Endothelial cell of umbilical vein (primary cell): ENCODE measurements at regions not wholly inside any gene's neighbourhood (a gene's known extent, or its start where the extent isn't known, plus 50 kb on each side); places are given as distances from the start of the nearest gene placed in this dataset.

Experiments used
- BruUV-seq: library from RNA; stranded (reverse); fragments of 400-500 nt; replicated peaks from 2 replicates; lab custom pipeline; 2021; lab: Mats Ljungman, UMichigan
- CTCF ChIA-PET: fragments of 300-600, 350-600 bp; sonication (Branson Sonifier 250); formaldehyde crosslinking; loops from one replicate; lab custom pipeline; 2021; ENCODE audit warnings: antibody characterized with exemption, inconsistent platforms; lab: Charles Lee
- POLR2A ChIA-PET: fragments of 300-600, 350-600 bp; sonication (Branson Sonifier 250); formaldehyde crosslinking; loops from one replicate; lab custom pipeline; 2021; ENCODE audit warnings: antibody characterized with exemption, inconsistent platforms; lab: Charles Lee
- DNase-seq: peaks from one replicate; pipeline ENCODE4 v3.0.0-alpha.2; 2011; ENCODE audit warnings: low read depth, low spot score
- FAIRE-seq: peaks from 2 replicates; lab custom pipeline; 2011; peaks lifted over from hg19 to GRCh38; lab: Jason Lieb, UNC
- H2AFZ ChIP-seq: 2 replicates; pipeline ENCODE4 v1.6.0; 2012; ENCODE audit warnings: low read depth, low read length, control low read depth, inconsistent platforms
- H3K27ac ChIP-seq: 2 replicates; pipeline ENCODE4 v1.5.1; 2011; ENCODE audit warnings: low read depth, mild to moderate bottlenecking, control low read depth, low read length, moderate library complexity; ENCODE audit not compliant: insufficient read depth
- H3K27me3 ChIP-seq, 2 experiments: 2 replicates each; pipeline versions ENCODE4 v1.6.0 to v1.6.1; 2011; ENCODE audit warnings: low read length in 2 of 2, mixed read lengths in 1 of 2; ENCODE audit not compliant: control insufficient read depth in 2 of 2, insufficient read depth in 2 of 2
- H3K36me3 ChIP-seq, 2 experiments: 2 replicates in 1 of 2; 3 replicates in 1 of 2; pipeline ENCODE4 v1.5.1; 2011; ENCODE audit warnings: low read length in 2 of 2, mild to moderate bottlenecking in 1 of 2, moderate library complexity in 1 of 2; ENCODE audit not compliant: control insufficient read depth in 2 of 2, insufficient read depth in 2 of 2; ENCODE audit errors: extremely low read depth in 1 of 2
- H3K4me1 ChIP-seq: 3 replicates; pipeline ENCODE4 v1.5.1; 2011; ENCODE audit warnings: mild to moderate bottlenecking, low read length; ENCODE audit not compliant: control insufficient read depth, insufficient read depth; ENCODE audit errors: extremely low read depth
- H3K4me2 ChIP-seq: 2 replicates; pipeline ENCODE4 v1.6.1; 2011; ENCODE audit warnings: low read length, control low read depth, mixed read lengths; ENCODE audit not compliant: insufficient read depth
- H3K4me3 ChIP-seq, 3 experiments: fragments of 200-600 bp in 1 of 3; sonication (generic), shearing (Covaris generic) in 1 of 3; replicated peaks in 1 of 3; 2 replicates each; pipeline ENCODE4 v1.5.1; 2011 to 2016; ENCODE audit warnings: control low read depth in 3 of 3, low read length in 3 of 3, mild to moderate bottlenecking in 2 of 3, inconsistent platforms in 1 of 3, low read depth in 1 of 3, moderate library complexity in 1 of 3; ENCODE audit not compliant: insufficient read depth in 1 of 3
- H3K79me2 ChIP-seq: 2 replicates; pipeline ENCODE4 v1.6.0; 2012; ENCODE audit warnings: low read length, inconsistent platforms; ENCODE audit not compliant: control insufficient read depth, insufficient read depth
- H3K9ac ChIP-seq: replicated peaks from 2 replicates; pipeline ENCODE3; 2011; ENCODE audit warnings: low read length, control low read depth; ENCODE audit not compliant: insufficient read depth; ENCODE audit errors: extremely low read depth
- H3K9me1 ChIP-seq: replicated peaks from 3 replicates; pipeline ENCODE4 v1.6.0; 2011; ENCODE audit warnings: mild to moderate bottlenecking, low read length; ENCODE audit not compliant: control insufficient read depth, insufficient read depth; ENCODE audit errors: extremely low read depth
- H3K9me3 ChIP-seq: replicated peaks from 2 replicates; pipeline ENCODE4 v1.5.1; 2012; ENCODE audit warnings: low read length, inconsistent platforms; ENCODE audit not compliant: control insufficient read depth, insufficient read depth
- H4K20me1 ChIP-seq: replicated peaks from 2 replicates; pipeline ENCODE3; 2011; ENCODE audit warnings: mild to moderate bottlenecking, low read length; ENCODE audit not compliant: control insufficient read depth, insufficient read depth; ENCODE audit errors: extremely low read depth
- CTCF ChIP-seq, 2 donors: IDR thresholded peaks; 1 replicate in 1 of 2; 2 replicates in 1 of 2; pipeline ENCODE4 v1.5.1; 2011; ENCODE audit warnings: low read length in 2 of 2, mild to moderate bottlenecking in 2 of 2, moderate library complexity in 2 of 2, control low read depth in 1 of 2, inconsistent platforms in 1 of 2, low read depth in 1 of 2; ENCODE audit not compliant: insufficient read depth in 1 of 2; ENCODE audit errors: extremely low read depth in 1 of 2
- EZH2 ChIP-seq: IDR thresholded peaks from 2 replicates; pipeline ENCODE4 v1.6.1; 2012; ENCODE audit warnings: borderline replicate concordance, low read depth, mild to moderate bottlenecking, moderate library complexity, low read length, inconsistent platforms; ENCODE audit not compliant: severe bottlenecking
- FOS ChIP-seq: IDR thresholded peaks from 2 replicates; pipeline ENCODE4 v1.6.1; 2011; ENCODE audit warnings: mild to moderate bottlenecking, low read length, moderate library complexity, borderline replicate concordance; ENCODE audit not compliant: insufficient read depth
- JUN ChIP-seq: IDR thresholded peaks from 2 replicates; pipeline ENCODE4 v1.6.1; 2011; ENCODE audit warnings: borderline replicate concordance, low read depth; ENCODE audit not compliant: insufficient read length, insufficient read depth
- MAX ChIP-seq: IDR thresholded peaks from 2 replicates; pipeline ENCODE4 v1.6.1; 2011; ENCODE audit not compliant: insufficient read depth, insufficient read length
- MYC ChIP-seq: IDR thresholded peaks from one replicate; pipeline ENCODE4 v1.6.1; 2011; ENCODE audit warnings: mild to moderate bottlenecking, low read depth, low read length
- POLR2A ChIP-seq: IDR thresholded peaks from 2 replicates; pipeline ENCODE4 v1.6.1; 2012; ENCODE audit warnings: low read depth, mild to moderate bottlenecking, control low read depth, low read length
- POLR2AphosphoS5 ChIP-seq: IDR thresholded peaks from 2 replicates; pipeline ENCODE4 v1.6.1; 2012; ENCODE audit warnings: low read depth, mild to moderate bottlenecking, control low read depth, low read length, moderate library complexity; ENCODE audit not compliant: insufficient read depth
- dilution Hi-C: fragments of 300-500 bp; cut with MboI; formaldehyde crosslinking; loops from one replicate; pipeline ENCODE4 v1.15.0; 2019; ENCODE audit warnings: low sequenced_read_pairs; ENCODE audit not compliant: extremely low pct_ligation_motif_present
- intact Hi-C: fragments of 100-400 bp; cut with micrococcal nuclease; formaldehyde crosslinking; loops from one replicate; pipeline ENCODE4 v1.10.0; 2022

- no peak overlapping the region for H2AFZ ChIP-seq
- ChIA-PET CTCF (no interaction called here), POLR2A (no interaction called here)
- no peaks in the 10 kb centered on the region for H3K4me1 ChIP-seq
- no peaks in the 10 kb centered on the region for H4K20me1 ChIP-seq
- peaks cover 4% of the 10 kb centered on the region for H3K9me3 ChIP-seq
- no peaks in the 10 kb centered on the region for H3K36me3 ChIP-seq
- H3K4me3 ChIP-seq, result no peak overlapping the region
- intact Hi-C loops (no loop called here), dilution Hi-C loops (no loop called here)
- DNase-seq, result no peak
- no peaks in the 10 kb centered on the region for H3K9me1 ChIP-seq
- H3K4me2 ChIP-seq, result no peak overlapping the region
- H3K9ac ChIP-seq, result no peak overlapping the region
- H3K27me3 ChIP-seq, result no peaks in the 10 kb centered on the region
- H3K79me2 ChIP-seq, result no peaks in the 10 kb centered on the region
- H3K27ac ChIP-seq, result no peak overlapping the region
- FAIRE-seq, result no peak
- BruUV-seq, result no TSS peak
- TF ChIP-seq CTCF (IDR thresholded peaks at IDR 0.05; ENCODE audit: extremely low read depth in 1 of 2, insufficient read depth in 1 of 2, low read depth in 1 of 2, low read length in 2 of 2) (no peak), FOS (no peak), MYC (no peak), EZH2 (no peak), MAX (no peak), POLR2A (no peak), POLR2AphosphoS5 (no peak), JUN (no peak)
Measured at GRCh38 chr10:2427412-2427811, 639.9 kb upstream of the PFKP start.
